Astrocyte (in vitro differentiated cells and primary cell): ENCODE measurements at regions not wholly inside any gene's neighbourhood (a gene's known extent, or its start where the extent isn't known, plus 50 kb on each side); places are given as distances from the start of the nearest gene placed in this dataset.

ENCODE experiments used
- EZH2 ChIP-seq: IDR thresholded peaks from 2 replicates; pipeline ENCODE4 v1.6.1; 2012; ENCODE audit warnings: mild to moderate bottlenecking, low read length, inconsistent platforms; ENCODE audit not compliant: insufficient read depth
- TF ChIP-seq, protein P1 (sequence below): IDR thresholded peaks from 2 replicates; pipeline ENCODE4 v1.5.1; 2011; ENCODE audit warnings: low read depth, mild to moderate bottlenecking, inconsistent platforms, low read length, moderate library complexity; ENCODE audit not compliant: insufficient read depth

DNA sequence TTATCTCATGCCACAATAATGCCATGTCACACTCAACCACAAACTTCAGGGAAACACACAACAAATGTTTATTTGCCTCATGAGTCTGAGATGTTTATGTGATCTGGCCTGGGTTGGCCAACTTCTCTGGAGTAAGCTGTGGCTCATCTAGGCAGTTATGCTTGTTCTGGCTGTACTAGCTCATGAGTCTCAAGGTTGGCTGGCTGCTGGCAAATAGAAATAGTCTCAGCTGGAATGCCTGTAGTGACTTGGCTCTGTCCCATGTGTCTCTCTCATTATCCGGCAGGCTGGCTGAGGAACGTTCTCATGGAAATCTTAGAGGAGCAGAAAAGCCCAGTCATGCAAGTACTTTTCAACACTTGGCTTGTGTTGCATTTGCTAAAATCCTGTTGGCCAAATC, 234.9 kb upstream of the CDH2 start:
- TF ChIP-seq, protein P1, sequence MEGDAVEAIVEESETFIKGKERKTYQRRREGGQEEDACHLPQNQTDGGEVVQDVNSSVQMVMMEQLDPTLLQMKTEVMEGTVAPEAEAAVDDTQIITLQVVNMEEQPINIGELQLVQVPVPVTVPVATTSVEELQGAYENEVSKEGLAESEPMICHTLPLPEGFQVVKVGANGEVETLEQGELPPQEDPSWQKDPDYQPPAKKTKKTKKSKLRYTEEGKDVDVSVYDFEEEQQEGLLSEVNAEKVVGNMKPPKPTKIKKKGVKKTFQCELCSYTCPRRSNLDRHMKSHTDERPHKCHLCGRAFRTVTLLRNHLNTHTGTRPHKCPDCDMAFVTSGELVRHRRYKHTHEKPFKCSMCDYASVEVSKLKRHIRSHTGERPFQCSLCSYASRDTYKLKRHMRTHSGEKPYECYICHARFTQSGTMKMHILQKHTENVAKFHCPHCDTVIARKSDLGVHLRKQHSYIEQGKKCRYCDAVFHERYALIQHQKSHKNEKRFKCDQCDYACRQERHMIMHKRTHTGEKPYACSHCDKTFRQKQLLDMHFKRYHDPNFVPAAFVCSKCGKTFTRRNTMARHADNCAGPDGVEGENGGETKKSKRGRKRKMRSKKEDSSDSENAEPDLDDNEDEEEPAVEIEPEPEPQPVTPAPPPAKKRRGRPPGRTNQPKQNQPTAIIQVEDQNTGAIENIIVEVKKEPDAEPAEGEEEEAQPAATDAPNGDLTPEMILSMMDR = no peak
- no peak for TF ChIP-seq EZH2
